ENCODE measurements at regions not wholly inside any gene's neighbourhood (a gene's known extent, or its start where the extent isn't known, plus 50 kb on each side); places are given as distances from the start of the nearest gene placed in this dataset.

GRCh38 chr16:85988723-85989313 lies 89.9 kb downstream of the IRF8 start (continued):
- no peak for TF ChIP-seq ZNF592 (IDR thresholded peaks at IDR 0.05)
- no peak for TF ChIP-seq PBX3 (IDR thresholded peaks at IDR 0.05; ENCODE audit: insufficient replicate concordance, low read depth, low read length)
- TF ChIP-seq SRF (IDR thresholded peaks at IDR 0.05; ENCODE audit: low read depth in 2 of 2, low read length in 2 of 2): no peak
- no peak; the same call in 1 of the 2 replicates for TF ChIP-seq SPI1 (IDR thresholded peaks at IDR 0.05; ENCODE audit: borderline replicate concordance, insufficient read depth, low read depth, low read length)
- TF ChIP-seq CBX5 (IDR thresholded peaks at IDR 0.05; ENCODE audit: low read depth): no peak
- TF ChIP-seq TCF3 (IDR thresholded peaks at IDR 0.05; ENCODE audit: borderline replicate concordance, insufficient read depth, low read depth, low read length): peak; percentile 13; the same call in 1 of the 2 replicates
- TF ChIP-seq WRNIP1 (IDR thresholded peaks at IDR 0.05; ENCODE audit: borderline replicate concordance, low read depth, low read length): no peak
- TF ChIP-seq SKIL (IDR thresholded peaks at IDR 0.05; ENCODE audit: low read depth, poor library complexity, severe bottlenecking): peak; percentile 82
- TF ChIP-seq ETV6 (conservative IDR thresholded peaks at IDR 0.05 in 1 of 2, IDR thresholded peaks at IDR 0.05 in 1 of 2; ENCODE audit: borderline replicate concordance in 1 of 2, low read depth in 1 of 2): peak in 1 of 2 experiments; percentile 47; a peak in 1 of 4 replicates
- TF ChIP-seq MTA3 (IDR thresholded peaks at IDR 0.05; ENCODE audit: borderline replicate concordance, low read length): no peak
- TF ChIP-seq BHLHE40 (IDR thresholded peaks at IDR 0.05; ENCODE audit: borderline replicate concordance in 1 of 2, low read depth in 2 of 2, low read length in 1 of 2): peak; percentile 50 to 54; a peak in 2 of 4 replicates
- TF ChIP-seq PAX5 (IDR thresholded peaks at IDR 0.05; ENCODE audit: borderline replicate concordance, low read depth, low read length): peak; percentile 55; the same call in 1 of the 2 replicates
- TF ChIP-seq MYB (IDR thresholded peaks at IDR 0.05; ENCODE audit: borderline replicate concordance, low read depth, low read length): no peak
- TF ChIP-seq BRCA1 (IDR thresholded peaks at IDR 0.05; ENCODE audit: low read depth, low read length): no peak
- no peak for TF ChIP-seq ATF2 (IDR thresholded peaks at IDR 0.05; ENCODE audit: low read length)
- TF ChIP-seq MTA2 (IDR thresholded peaks at IDR 0.05; ENCODE audit: low read depth): peak; percentile 81

Data from GM12878 (cell line).